ENCODE measurements at regions not wholly inside any gene's neighbourhood (a gene's known extent, or its start where the extent isn't known, plus 50 kb on each side); places are given as distances from the start of the nearest gene placed in this dataset.

DNA sequence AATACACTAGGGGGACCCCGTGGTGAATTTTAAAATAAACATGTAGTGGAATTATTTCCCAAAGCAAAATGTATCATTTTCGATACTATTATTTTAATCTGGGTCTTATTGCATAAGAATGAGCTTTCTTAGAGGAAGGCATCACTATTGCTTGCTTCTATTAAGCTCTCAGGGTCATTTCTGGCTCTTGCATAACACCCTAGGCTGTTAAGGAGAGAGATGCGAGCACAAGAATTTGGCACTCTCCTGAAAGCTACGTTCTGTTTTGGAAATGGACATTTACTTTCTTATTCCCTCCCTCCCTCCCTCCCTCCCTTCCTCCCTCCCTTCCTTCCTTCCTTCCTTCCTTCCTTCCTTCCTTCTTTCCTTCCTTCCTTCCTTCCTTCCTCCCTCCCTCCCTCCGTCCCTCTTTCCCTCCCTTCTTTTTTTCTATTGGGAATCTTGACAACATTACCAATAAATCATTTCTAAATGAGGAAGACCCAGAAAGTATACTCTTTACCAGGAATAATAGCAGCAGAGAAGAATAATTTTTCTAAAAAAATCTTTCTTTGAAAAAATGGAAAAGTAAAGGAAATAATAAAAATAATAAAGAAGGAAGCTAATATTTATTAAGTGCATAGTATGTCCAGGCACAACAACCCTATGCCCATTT lies 83.6 kb upstream of the BDNF start:
- DNase-seq (ENCODE audit: extremely low read depth, low read depth) = no peak

DNA sequence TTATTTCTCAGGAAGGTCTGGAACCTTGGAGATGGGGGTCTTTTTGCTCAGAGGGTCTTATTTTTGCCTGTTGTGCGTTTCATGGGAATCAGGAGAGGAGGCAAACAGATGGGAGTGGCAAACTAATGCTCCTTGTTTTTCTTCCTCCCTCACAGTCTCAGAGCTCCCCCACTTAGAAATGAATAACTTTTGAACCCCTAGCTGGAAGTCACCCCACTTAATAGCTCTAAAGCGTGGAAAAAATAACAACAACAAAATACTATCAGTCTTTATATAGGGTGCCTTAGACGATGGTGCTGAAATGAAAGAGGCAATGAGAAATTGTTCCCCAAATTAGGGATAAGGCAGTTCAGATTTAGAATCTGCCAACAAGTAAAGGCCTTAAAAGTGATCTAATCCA lies 76.8 kb upstream of the BDNF start:
- no peak for DNase-seq (ENCODE audit: extremely low read depth, low read depth)

DNA sequence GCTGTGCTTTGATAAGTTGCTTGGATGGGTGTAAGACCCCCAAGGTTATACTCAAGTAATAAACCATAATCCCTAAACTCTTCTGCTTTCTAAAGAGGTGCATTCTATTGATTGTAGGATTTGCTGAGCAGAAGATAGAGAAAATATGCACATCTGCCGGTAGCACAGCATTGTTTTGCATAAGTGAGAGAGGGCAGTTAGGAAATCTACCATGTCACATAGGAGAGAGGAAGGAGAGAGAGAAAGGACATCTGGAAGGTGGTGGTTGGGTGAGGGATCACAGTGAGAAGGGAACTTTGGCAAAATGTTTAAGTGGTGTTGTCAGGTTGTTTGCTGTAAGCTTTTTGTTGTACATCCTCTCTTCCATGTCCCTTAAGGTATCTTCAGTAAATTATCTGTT lies 73.6 kb upstream of the BDNF start:
- DNase-seq (ENCODE audit: extremely low read depth, low read depth) = no peak

DNA sequence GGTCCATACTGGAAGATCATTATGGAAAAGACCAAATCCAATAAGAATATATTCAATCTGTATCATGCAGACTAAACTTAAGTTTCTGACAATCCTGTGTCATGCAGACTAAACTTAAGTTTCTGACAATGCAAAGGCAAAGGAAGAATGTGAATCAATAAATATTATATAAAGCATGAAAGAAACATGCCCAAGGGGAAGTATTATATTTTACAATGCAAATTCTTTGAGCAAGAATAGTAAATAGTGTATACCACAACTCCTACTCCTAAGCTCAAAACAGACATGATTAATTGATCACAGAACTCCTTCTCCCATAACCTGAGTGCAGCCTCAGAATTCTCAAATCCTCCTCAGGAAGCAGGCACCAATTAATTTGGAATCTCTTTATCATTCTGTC lies 71.3 kb upstream of the BDNF start:
- no peak for DNase-seq (ENCODE audit: extremely low read depth, low read depth)

DNA sequence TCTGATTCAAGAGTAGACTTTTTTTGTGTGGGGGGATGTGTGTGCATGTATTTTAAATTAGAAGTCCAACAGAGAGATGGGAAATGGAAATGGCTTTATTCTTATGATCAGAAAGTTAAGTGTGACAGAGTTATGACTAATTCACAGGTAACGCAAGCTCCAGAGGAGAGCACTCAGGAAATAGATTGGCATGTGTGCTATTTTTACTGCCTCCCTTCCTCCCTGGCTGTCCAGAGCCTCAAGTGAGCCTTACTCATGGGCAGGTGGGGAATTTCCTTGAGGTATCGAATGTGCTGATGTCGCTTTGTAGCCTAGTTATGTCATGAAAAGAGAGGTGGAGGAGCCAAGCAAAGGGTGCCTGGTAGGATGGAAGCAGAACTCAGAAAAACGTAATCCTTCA lies 70.3 kb upstream of the BDNF start:
- no peak for DNase-seq (ENCODE audit: extremely low read depth, low read depth)

DNA sequence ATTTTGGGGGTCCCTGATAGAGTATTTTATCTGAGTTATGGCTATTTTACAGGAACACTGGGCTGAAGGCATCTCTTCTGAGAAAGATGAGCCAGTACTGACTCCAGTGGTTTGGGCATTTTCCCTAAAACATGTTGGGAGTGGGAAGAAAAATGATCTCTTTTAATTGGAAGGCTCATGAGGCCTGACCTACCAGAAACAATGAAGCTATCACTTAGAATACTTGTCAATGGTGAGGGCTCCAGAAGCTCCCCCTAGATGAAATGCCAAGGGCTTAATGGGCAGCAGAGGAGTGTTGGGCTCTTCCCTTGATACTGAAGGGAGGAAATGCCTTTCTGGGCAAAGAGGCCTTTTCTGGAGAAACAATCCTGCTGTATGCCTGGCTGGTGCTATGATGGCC lies 63.5 kb upstream of the BDNF start:
- DNase-seq (ENCODE audit: extremely low read depth, low read depth) = no peak

DNA sequence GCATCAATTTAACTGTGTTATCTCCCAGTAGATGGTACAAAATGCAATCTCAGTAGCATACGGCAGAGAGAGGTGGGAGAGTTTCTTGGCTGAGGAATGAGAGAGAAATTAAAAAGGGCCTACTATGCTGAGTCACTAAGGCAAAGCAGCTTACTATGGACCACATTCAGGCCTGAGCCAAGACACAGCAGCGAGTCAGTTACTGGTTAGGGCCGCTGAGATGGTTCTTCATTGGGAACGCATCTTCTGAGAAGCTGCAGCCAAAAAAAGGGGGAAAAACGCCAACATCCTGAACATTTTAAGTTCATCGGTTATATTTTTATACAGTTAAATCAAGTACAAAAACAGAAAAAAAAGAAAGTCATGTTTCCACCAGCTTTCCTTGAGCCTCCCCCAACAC lies 61.1 kb upstream of the BDNF start:
- DNase-seq (ENCODE audit: extremely low read depth, low read depth) = no peak

DNA sequence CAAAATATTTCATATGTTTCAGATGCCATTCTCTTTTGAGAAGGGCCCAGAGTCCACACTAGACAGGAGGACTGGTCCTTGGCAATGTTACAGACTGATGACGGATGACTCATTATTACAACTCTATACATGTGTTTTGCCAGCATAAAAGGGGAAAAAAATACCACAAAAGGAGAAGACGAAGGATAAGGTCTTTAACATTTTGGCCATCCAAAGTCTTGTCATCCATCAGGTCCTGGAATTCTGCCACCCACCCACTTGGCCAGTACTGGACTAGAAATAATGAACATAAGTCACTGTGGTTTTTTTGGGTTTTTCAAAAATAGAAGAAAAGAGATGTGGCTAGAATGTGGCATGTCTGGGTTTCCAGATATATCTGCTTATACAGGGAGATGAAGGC lies 57.7 kb upstream of the BDNF start:
- DNase-seq (ENCODE audit: extremely low read depth, low read depth) = no peak

DNA sequence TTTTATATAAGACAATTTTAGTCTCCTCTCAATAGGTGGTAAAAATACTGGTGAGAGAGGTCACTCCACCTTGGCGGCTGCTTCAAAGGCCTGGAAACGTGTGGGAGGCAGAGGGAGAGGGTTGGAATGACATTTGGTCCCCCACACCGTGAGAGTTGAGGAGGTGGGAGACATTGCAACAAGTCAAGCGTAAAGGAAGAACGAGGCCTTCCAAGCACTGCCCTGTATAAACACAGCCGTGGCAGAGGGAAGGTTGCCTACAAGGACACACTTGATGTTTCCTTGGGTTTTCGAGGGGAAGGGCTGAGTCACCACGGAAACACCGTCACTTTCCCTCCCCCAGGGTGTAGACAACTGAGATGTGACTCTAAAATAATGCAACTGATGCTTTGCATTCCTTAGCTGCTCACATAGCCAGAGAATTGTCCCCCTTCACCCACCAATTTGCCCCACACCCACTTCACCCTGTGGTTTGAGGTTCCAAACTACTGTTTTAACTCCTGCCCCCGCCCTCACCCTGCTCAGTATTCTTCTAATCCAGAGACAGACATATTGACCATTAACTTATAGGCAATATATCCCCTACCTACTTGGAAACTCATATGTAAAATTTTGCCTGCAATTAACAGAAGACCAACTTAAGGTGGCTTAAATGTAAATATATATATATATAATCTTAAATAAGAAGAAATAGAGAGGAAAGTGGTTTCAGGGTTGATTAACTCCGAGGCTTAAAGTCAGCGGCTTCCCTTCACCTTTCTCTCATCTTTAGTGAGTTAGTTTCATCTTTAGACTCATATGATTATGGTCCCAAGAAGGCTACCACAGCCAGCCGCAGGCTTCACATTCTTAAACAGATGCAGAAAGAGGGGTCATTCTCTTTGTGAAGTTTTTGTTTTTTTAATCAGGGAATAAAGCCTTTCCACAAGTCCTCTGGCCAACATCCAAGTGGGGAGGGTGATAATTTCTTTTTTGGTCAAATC lies 54.1 kb upstream of the BDNF start:
- DNase-seq (ENCODE audit: extremely low read depth, low read depth) = no peak

All from NCI-H460 (cell line).